ENCODE measurements at regions not wholly inside any gene's neighbourhood (a gene's known extent, or its start where the extent isn't known, plus 50 kb on each side); places are given as distances from the start of the nearest gene placed in this dataset.

- Histone ChIP-seq H2BK15ac (ENCODE audit: low read depth, low read length) (no peak overlapping the region), H3K56ac (ENCODE audit: insufficient read length, low read depth, low read length) (no peak overlapping the region), H3K9ac (ENCODE audit: extremely low read depth, insufficient read length, low read length) (no peak overlapping the region), H2BK20ac (ENCODE audit: low read depth, low read length, poor library complexity, severe bottlenecking) (no peak overlapping the region), H2AFZ (ENCODE audit: low read length) (no peak overlapping the region), H3K9me3 (ENCODE audit: control insufficient read depth, low read depth, low read length) (no peaks in the 10 kb centered on the region), H4K91ac (ENCODE audit: insufficient read length, low read depth, low read length) (no peak overlapping the region), H3K4ac (ENCODE audit: low read depth, low read length) (no peak overlapping the region), H4K20me1 (ENCODE audit: control insufficient read depth, insufficient read depth, insufficient read length) (no peaks in the 10 kb centered on the region), H4K8ac (replicated peaks; ENCODE audit: insufficient read length, low read depth, low read length) (no peak overlapping the region), H3K27ac (ENCODE audit: insufficient read length, low read depth, low read length) (no peak overlapping the region), H3K79me1 (ENCODE audit: insufficient read depth, low read depth, low read length, poor library complexity, severe bottlenecking) (no peaks in the 10 kb centered on the region), H3K4me1 (ENCODE audit: insufficient read depth, low read length) (peaks cover 11% of the 10 kb centered on the region; the same call in 1 of the 2 replicates), H3K23ac (ENCODE audit: insufficient read length, low read depth, low read length) (no peak overlapping the region), H3K14ac (ENCODE audit: insufficient read depth, low read length) (no peak overlapping the region), H2BK120ac (ENCODE audit: low read depth, low read length, poor library complexity, severe bottlenecking) (no peak overlapping the region), H3K79me2 (ENCODE audit: insufficient read depth, low read length) (no peaks in the 10 kb centered on the region), H3K18ac (ENCODE audit: insufficient read length, low read depth, low read length) (no peak overlapping the region), H2BK5ac (ENCODE audit: insufficient read length, low read length) (no peak overlapping the region), H3T11ph (ENCODE audit: low read length) (no peak overlapping the region), H3K23me2 (ENCODE audit: insufficient read length, low read depth, low read length, poor library complexity, severe bottlenecking) (no peaks in the 10 kb centered on the region), H2AK5ac (ENCODE audit: insufficient read length, low read length) (no peak overlapping the region), H4K5ac (ENCODE audit: insufficient read length, low read depth, low read length) (no peak overlapping the region), H3K27me3 (ENCODE audit: insufficient read depth, low read length) (no peaks in the 10 kb centered on the region), H3K4me2 (ENCODE audit: insufficient read depth, insufficient read length, low read length) (no peak overlapping the region), H2BK12ac (ENCODE audit: insufficient read length, low read depth, low read length) (no peak overlapping the region)
- Mint-ChIP-seq H3K9me3 (no peaks in the 10 kb centered on the region; a peak in 2 of 5 replicates), H3K27ac (no peak overlapping the region), H3K27me3 (ENCODE audit: low read depth) (peaks cover 4% of the 10 kb centered on the region), H3K4me3 (no peak overlapping the region), H3K36me3 (ENCODE audit: insufficient read depth in 1 of 3, low read depth in 3 of 3) (no peaks in the 10 kb centered on the region; a peak in 2 of 7 replicates), H3K4me1 (peaks cover 51 to 52% of the 10 kb centered on the region in 2 experiments)
- DNase-seq = no peak
- peak; percentile 99 for TF ChIP-seq CTCF (conservative IDR thresholded peaks at IDR 0.05)
- WGBS (ENCODE audit: extremely low coverage, insufficient read length, low lambda C conversion rate) = 100% methylated on average over 2 of the region's 7 CpGs
Observed at GRCh38 chr13:99442273-99442895, 58.9 kb upstream of the TM9SF2 start.
